Transverse colon (tissue), 3 donors: ENCODE measurements at regions not wholly inside any gene's neighbourhood (a gene's known extent, or its start where the extent isn't known, plus 50 kb on each side); places are given as distances from the start of the nearest gene placed in this dataset.

Experiments
- EP300 ChIP-seq: sonication (generic); formaldehyde crosslinking; IDR thresholded peaks from one replicate; pipeline ENCODE4 v1.6.1; 2017; ENCODE audit warnings: antibody characterized with exemption, low read depth
- TF ChIP-seq, protein P1 (sequence below), 5 experiments: fragments of 200-600 bp in 3 of 5; fragments of 450-650 bp in 2 of 5; sonication (generic) in 3 of 5; IDR thresholded peaks; 1 replicate in 2 of 5; 2 replicates in 3 of 5; pipeline ENCODE4 v1.5.1; 2016 to 2017; ENCODE audit warnings: antibody characterized with exemption in 5 of 5, inconsistent platforms in 3 of 5, mild to moderate bottlenecking in 2 of 5, moderate library complexity in 1 of 5

DNA sequence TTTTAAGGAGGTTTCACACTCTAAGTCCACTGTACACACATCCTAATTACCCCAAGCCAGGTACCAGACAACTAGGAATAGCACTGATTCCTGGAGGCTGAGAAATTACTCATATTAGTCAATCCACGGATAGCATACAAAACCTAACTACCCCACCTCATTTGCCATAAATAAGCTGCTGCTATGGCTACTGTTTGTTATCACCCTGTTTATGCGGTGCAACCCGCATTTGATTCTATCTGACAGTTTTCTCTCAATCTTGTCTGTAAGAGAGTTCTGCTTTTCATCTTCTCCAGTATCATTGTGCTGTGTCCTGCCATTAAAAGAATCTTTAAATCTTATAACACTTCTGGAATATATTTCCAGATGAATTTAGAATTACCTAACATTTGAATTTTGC, 1496.5 kb downstream of the PLA2G4A start:
- TF ChIP-seq, protein P1, sequence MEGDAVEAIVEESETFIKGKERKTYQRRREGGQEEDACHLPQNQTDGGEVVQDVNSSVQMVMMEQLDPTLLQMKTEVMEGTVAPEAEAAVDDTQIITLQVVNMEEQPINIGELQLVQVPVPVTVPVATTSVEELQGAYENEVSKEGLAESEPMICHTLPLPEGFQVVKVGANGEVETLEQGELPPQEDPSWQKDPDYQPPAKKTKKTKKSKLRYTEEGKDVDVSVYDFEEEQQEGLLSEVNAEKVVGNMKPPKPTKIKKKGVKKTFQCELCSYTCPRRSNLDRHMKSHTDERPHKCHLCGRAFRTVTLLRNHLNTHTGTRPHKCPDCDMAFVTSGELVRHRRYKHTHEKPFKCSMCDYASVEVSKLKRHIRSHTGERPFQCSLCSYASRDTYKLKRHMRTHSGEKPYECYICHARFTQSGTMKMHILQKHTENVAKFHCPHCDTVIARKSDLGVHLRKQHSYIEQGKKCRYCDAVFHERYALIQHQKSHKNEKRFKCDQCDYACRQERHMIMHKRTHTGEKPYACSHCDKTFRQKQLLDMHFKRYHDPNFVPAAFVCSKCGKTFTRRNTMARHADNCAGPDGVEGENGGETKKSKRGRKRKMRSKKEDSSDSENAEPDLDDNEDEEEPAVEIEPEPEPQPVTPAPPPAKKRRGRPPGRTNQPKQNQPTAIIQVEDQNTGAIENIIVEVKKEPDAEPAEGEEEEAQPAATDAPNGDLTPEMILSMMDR (IDR thresholded peaks at IDR 0.05) = no peak
- TF ChIP-seq EP300 = no peak
